ENCODE measurements at regions not wholly inside any gene's neighbourhood (a gene's known extent, or its start where the extent isn't known, plus 50 kb on each side); places are given as distances from the start of the nearest gene placed in this dataset.

- ChIA-PET POLR2A (ENCODE audit: unreplicated experiment) (no interaction called here), CTCF (interaction anchor here (0.6 kb wide), 1 partner anchor 9 kb away, joined by 7 read pairs; no protein-coding TSS in a partner anchor)
- TF ChIP-seq CTCF (conservative IDR thresholded peaks at IDR 0.05) (no peak), EZH2 (IDR thresholded peaks at IDR 0.05; ENCODE audit: low read depth) (no peak)
Observed at GRCh38 chr15:98530570-98530969, 117.8 kb upstream of the IGF1R start.

GRCh38 chr15:98532063-98532462, 116.3 kb upstream of the IGF1R start:
- no peaks in the 10 kb centered on the region for H3K36me3 ChIP-seq (ENCODE audit: low read depth)
- H3K4me1 ChIP-seq (replicated peaks; ENCODE audit: insufficient read depth), result no peaks in the 10 kb centered on the region
- H3K27ac ChIP-seq, result no peak overlapping the region
- no peaks in the 10 kb centered on the region for H3F3A ChIP-seq (ENCODE audit: insufficient read depth, low read depth)
- H4K20me1 ChIP-seq (ENCODE audit: insufficient read depth), result no peaks in the 10 kb centered on the region
- TF ChIP-seq EZH2 (IDR thresholded peaks at IDR 0.05; ENCODE audit: low read depth) (no peak), CTCF (conservative IDR thresholded peaks at IDR 0.05) (no peak)
- no peak for DNase-seq
- no peaks in the 10 kb centered on the region for H3K9me3 ChIP-seq (ENCODE audit: insufficient read depth, low read depth)
- H3K79me2 ChIP-seq (ENCODE audit: low read depth), result no peaks in the 10 kb centered on the region
- BruUV-seq (replicated peaks), result no TSS peak
- H3K9me2 ChIP-seq (ENCODE audit: insufficient read depth), result no peaks in the 10 kb centered on the region
- intact Hi-C loops (cut with micrococcal nuclease; ENCODE audit: unreplicated experiment), result no loop called here
- ChIA-PET POLR2A (ENCODE audit: unreplicated experiment) (no interaction called here), CTCF (no interaction called here)
- H3K27me3 ChIP-seq (ENCODE audit: insufficient read depth, low read depth), result peaks cover 49% of the 10 kb centered on the region
- no peak overlapping the region for H3K4me3 ChIP-seq
- H2AFZ ChIP-seq, result no peak overlapping the region
- no peak overlapping the region for H3K4me2 ChIP-seq

More at GRCh38 chr15:98530570-98530969, 117.8 kb upstream of the IGF1R start:
- DNase-seq, result no peak
- Histone ChIP-seq H3K4me1 (replicated peaks; ENCODE audit: insufficient read depth) (no peaks in the 10 kb centered on the region), H3K27ac (no peak overlapping the region), H4K20me1 (ENCODE audit: insufficient read depth) (no peaks in the 10 kb centered on the region), H3K36me3 (ENCODE audit: low read depth) (no peaks in the 10 kb centered on the region), H3K4me3 (no peak overlapping the region), H3K9me2 (ENCODE audit: insufficient read depth) (no peaks in the 10 kb centered on the region), H2AFZ (no peak overlapping the region), H3F3A (ENCODE audit: insufficient read depth, low read depth) (no peaks in the 10 kb centered on the region), H3K9me3 (ENCODE audit: insufficient read depth, low read depth) (no peaks in the 10 kb centered on the region), H3K79me2 (ENCODE audit: low read depth) (no peaks in the 10 kb centered on the region), H3K4me2 (no peak overlapping the region), H3K27me3 (ENCODE audit: insufficient read depth, low read depth) (peaks cover 36% of the 10 kb centered on the region)
- no TSS peak for BruUV-seq (replicated peaks)
- intact Hi-C loops (cut with micrococcal nuclease; ENCODE audit: unreplicated experiment), result no loop called here

GRCh38 chr15:98536976-98537375, 111.4 kb upstream of the IGF1R start:
- no peak overlapping the region for H2AFZ ChIP-seq
- H3F3A ChIP-seq (ENCODE audit: insufficient read depth, low read depth), result no peaks in the 10 kb centered on the region
- no peak overlapping the region for H3K4me3 ChIP-seq
- no peaks in the 10 kb centered on the region for H3K36me3 ChIP-seq (ENCODE audit: low read depth)
- H3K9me2 ChIP-seq (ENCODE audit: insufficient read depth), result no peaks in the 10 kb centered on the region
- no peaks in the 10 kb centered on the region for H4K20me1 ChIP-seq (ENCODE audit: insufficient read depth)
- TF ChIP-seq EZH2 (IDR thresholded peaks at IDR 0.05; ENCODE audit: low read depth) (no peak), CTCF (conservative IDR thresholded peaks at IDR 0.05) (no peak)
- intact Hi-C loops (cut with micrococcal nuclease; ENCODE audit: unreplicated experiment), result no loop called here
- peaks cover 82% of the 10 kb centered on the region for H3K27me3 ChIP-seq (ENCODE audit: insufficient read depth, low read depth)
- CTCF ChIA-PET, result no interaction called here
- H3K79me2 ChIP-seq (ENCODE audit: low read depth), result no peaks in the 10 kb centered on the region
- H3K9me3 ChIP-seq (ENCODE audit: insufficient read depth, low read depth), result no peaks in the 10 kb centered on the region
- no peak overlapping the region for H3K27ac ChIP-seq
- no TSS peak for BruUV-seq (replicated peaks)
- no peak for DNase-seq
- no peak overlapping the region for H3K4me2 ChIP-seq
- POLR2A ChIA-PET (ENCODE audit: unreplicated experiment), result no interaction called here
- H3K4me1 ChIP-seq (replicated peaks; ENCODE audit: insufficient read depth), result no peaks in the 10 kb centered on the region
